ENCODE measurements at regions not wholly inside any gene's neighbourhood (a gene's known extent, or its start where the extent isn't known, plus 50 kb on each side); places are given as distances from the start of the nearest gene placed in this dataset.

DNA sequence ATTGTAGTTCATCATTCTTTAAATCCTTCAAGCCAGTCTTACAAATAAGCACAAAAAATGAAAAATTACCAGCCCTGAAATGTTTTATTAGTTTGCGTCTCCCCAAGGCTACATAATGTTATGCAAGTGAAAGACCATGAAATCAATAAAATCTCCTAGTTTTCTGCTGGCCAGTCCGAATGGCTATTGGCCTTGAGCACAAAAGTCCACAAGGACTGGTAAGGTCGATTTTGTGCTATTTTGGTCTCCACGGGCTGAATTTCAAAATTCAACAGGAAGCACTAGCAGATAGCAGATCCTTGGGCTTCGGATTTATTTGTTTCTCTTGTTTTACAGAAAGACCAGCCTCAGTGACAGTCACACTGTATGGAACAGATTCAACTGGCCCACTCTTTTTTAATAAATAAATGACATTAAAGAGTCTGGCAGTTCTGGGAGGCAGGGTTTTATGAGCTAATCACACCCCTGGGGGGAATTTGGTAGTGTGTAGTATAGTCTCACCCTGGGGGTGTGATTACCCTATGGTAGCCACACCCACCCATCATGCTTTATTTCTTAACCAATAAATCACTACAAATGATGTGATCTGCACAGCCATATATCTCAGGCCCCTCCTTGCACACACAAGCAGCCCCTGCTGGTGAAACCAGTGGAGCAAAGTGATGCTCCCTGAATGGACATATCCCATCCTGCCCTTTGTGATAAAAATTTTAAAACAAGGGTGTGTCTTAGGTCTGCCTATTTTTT is 51.1 kb upstream of the TMEM33 start:
- no peak for TF ChIP-seq POLR2A (IDR thresholded peaks at IDR 0.05; ENCODE audit: low read depth, low read length)
- DNase-seq (ENCODE audit: insufficient read length, low spot score) (no peak), FAIRE-seq (no peak)

DNA sequence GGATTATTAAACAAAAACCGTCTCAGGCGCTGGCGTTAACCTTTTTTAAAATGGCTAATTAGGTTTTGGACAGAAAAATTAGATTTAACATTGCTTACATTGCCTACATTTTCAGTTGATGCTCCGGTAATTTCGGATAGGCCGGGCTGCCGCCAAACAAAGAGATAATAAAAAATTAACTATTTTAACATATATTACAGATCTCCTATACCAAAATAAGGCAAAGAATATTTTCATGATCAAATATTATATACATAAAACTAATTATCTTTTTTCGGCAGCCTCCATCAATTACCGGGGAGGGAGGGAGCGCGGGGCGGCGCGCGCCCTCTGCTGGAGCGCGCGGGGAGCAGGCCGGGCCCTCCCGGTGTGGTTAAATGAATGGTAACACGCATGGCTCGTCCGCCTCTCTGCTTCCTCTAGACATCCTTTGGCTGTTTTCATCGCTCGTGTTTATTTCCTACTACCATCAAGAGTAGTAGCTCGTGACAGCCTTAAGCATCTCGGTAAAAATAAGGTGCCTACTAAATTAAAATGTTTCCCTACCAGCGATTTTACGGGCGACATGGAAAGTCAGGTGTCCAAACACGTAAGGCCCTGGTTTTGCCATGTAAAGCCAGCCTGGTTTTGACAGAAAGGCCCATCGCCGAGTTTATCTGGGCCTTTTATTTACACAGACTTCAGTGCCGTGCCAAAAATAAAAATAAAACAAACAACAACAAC is 52.4 kb upstream of the TMEM33 start:
- DNase-seq (ENCODE audit: insufficient read length, low spot score) = peak; percentile 65
- TF ChIP-seq POLR2A (IDR thresholded peaks at IDR 0.05; ENCODE audit: low read depth, low read length) = no peak
- FAIRE-seq = no peak

DNA sequence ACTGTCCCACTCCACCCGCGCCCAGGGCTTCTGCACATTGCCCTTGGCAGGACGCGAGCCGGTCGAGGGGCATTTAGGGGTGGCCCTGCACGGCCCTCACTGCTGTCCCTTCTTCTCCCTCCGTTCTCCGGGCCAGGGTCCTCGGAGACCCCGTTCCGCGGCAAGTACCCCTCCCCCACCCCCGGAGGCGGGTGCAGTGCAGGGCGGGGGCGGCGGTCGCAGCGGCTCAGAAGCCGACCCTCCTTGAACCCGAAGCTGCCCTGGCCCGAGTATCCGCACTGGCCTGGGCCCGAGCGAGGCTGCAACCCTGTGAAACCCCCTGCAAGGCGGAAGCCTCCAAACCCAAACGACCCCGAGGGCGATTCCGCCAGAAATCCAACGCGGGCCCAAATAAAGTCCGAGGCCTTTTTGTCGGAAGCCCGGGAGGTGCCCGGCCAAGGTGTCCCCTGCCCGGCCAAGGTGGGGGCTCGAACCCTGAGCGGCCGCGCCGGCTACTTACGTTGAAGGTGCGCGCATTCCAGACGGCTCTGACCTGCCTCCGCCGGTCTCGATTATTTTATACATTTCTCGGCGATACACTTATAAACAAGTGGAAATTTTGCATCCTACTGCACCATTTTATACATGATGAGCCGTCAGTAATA is 53.1 kb upstream of the TMEM33 start:
- FAIRE-seq (no peak), DNase-seq (ENCODE audit: insufficient read length, low spot score) (no peak)
- no peak for TF ChIP-seq POLR2A (IDR thresholded peaks at IDR 0.05; ENCODE audit: low read depth, low read length)

DNA sequence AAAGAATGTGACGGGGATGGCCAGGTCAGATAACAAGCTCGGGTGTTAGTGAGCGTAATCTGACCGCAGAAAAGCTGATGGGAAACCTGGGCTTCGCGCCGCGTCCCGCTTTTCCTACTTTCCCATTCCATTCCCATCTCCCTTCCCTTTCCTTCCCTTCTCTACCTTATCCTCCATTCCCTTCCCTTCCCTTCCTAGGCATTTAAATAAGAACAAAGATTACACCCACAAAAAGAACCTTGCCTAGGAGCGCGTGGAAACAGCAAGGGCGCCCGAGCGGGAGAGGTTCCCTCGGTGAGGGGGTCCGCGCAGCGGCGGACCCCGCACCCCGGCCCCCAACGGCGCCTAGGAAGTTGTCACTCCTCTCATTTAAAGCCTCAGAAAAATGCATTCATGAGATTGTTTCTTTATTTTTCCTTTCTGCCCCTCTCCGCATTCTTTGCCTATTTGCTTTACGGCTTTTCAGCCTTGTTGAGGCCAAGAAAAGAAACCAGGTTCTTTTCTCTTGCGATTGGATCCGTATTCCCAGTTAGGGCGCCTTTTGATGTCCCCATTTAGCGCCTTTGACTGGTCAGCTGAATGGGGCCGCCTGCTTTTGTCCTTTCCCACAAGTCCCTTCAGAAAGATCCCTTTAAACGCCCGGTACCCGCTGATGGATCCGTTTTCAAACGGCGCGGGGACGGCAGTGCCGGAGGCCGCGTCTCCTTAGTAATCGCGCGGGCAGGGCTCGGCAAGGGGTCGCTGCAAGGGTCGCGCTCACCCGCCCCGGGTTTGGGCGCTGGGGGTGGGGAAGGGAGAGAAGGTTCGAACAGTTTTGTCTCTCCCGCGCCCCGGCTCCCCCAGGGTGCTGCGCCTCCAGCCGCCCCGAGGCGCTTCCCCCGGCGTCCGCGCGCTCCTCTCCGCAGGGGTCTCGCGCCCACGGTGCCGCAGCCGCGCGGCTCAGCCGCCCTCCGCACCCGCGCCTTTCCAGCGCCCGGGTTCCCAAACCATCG is 54.1 kb upstream of the TMEM33 start:
- DNase-seq (ENCODE audit: insufficient read length, low spot score) (no peak), FAIRE-seq (no peak)
- no peak for TF ChIP-seq POLR2A (IDR thresholded peaks at IDR 0.05; ENCODE audit: low read depth, low read length)

DNA sequence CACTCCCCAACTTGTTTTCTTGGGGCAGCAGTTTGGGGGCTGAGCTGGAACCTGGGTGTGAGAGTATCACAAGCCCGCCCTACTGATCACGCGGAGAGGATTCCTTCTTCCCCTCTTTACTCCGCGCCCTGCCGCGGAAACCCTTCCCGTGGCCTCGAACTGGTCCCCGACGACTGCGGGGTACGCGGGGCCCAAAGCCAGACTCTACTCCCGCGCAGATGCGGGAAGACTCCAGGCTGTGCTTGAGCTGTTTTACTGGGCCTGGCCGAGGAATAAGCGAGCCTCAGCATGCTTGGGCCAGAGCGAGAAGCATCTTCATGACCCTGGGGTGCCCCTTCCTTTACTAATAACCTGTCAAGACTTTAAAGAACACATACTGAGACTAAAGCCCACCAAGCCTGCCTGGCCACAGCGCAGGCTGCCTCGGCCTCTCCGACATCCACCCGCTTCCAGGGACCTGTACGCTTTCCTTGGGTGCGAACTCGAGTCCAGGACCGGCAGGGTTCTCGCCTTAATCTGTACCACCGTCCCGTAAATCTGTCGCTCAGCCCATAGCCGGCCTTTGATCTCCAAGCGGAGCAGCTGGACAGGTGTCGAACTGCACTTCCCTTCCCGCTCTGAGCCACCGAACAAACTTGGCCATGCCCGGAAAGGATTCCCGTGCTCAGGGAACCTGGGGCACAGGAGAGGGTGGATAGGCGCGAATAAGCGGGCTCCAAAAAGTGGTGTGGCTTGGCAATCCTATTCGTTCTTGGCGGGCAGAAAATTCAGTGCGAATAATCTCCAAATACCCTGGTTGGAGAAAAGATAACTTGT is 55.0 kb upstream of the TMEM33 start:
- TF ChIP-seq POLR2A (IDR thresholded peaks at IDR 0.05; ENCODE audit: low read depth, low read length) = no peak
- FAIRE-seq (no peak), DNase-seq (ENCODE audit: insufficient read length, low spot score) (no peak)

DNA sequence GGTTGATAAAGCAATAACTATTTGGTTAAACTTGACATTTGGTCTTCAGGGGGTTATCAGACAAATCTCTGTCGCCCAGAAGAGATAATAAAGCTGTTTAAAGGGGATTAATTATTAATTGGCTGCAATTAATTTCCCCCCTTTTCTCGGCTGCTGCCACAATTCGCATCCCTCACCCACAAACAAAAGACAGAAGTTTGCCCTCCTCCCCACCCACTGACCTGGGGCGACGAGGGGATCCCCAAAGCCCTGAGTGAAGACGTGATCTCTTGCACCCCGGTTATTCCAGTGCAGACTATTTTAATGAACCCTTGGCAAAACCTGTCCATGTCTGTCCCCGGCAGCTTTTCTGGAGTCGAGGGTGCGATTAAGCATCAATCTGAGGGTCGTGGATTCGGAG is 55.7 kb upstream of the TMEM33 start:
- TF ChIP-seq POLR2A (IDR thresholded peaks at IDR 0.05; ENCODE audit: low read depth, low read length) = no peak
- no peak for DNase-seq (ENCODE audit: insufficient read length, low spot score)

DNA sequence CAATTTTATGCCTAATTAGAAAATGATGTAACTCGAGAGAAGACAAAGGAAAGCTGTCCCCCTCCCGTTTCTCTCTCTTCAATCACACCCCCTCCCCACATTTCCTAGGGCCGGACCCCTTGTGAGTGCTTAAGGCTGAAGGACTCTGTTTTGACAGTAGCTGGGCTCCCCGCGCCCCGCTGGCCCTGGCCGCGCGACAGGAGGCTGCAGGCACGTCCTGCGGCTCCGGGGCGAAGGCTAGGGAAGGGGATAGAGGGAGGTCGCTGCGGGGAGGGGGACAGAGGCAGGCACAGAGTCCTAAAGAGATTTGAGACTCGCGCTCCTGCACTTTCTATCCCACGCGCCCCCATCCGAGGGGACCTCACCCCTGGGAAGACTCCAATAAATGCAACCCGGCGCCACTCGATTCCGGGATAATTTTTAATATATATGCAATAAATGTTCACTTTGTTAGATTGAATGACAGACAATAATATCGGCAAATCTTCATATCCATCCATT is 56.2 kb upstream of the TMEM33 start:
- DNase-seq (ENCODE audit: insufficient read length, low spot score) (no peak), FAIRE-seq (no peak)
- no peak for TF ChIP-seq POLR2A (IDR thresholded peaks at IDR 0.05; ENCODE audit: low read depth, low read length)

More for the DNA sequence above, 55.7 kb upstream of the TMEM33 start:
- no peak for FAIRE-seq

DNA sequence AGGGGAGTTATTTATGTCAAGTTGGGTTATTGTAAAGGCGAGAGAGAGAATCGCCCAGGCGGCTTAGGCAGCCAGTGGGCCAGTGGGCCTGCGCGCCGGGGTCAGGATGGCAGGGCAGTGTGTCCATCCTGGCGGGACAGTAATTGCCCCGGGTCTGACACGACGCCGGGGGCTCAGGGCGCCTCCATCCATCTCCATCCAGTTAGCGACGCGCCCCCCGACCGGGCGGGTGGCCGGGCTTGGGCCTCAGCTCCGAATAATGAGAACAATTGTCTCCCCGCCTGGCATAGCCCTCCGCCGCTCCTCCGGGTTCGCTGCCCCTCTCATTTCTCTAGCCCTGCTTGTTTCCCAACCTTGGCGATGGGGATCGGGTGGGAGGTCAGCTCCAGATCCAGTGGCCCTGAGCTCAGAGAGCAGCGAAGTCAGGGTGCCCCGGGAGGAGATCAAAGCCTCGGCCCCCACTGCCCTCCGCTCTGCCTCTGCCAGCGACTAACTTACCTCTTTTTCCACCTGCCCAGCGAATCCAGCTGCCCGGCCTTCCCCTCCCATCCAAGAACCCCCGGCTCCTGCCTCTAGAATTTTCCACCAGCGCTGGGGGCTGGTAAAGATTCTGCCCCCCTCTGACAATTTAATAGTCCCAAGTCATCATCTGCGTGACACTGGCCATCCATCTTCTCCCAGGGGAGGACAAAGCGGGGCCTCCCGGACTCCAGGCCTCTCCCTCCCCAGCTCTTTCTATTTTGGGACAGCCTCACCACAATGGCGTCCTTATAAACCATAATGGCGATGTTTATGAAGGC is 56.9 kb upstream of the TMEM33 start:
- FAIRE-seq (no peak), DNase-seq (ENCODE audit: insufficient read length, low spot score) (no peak)

DNA sequence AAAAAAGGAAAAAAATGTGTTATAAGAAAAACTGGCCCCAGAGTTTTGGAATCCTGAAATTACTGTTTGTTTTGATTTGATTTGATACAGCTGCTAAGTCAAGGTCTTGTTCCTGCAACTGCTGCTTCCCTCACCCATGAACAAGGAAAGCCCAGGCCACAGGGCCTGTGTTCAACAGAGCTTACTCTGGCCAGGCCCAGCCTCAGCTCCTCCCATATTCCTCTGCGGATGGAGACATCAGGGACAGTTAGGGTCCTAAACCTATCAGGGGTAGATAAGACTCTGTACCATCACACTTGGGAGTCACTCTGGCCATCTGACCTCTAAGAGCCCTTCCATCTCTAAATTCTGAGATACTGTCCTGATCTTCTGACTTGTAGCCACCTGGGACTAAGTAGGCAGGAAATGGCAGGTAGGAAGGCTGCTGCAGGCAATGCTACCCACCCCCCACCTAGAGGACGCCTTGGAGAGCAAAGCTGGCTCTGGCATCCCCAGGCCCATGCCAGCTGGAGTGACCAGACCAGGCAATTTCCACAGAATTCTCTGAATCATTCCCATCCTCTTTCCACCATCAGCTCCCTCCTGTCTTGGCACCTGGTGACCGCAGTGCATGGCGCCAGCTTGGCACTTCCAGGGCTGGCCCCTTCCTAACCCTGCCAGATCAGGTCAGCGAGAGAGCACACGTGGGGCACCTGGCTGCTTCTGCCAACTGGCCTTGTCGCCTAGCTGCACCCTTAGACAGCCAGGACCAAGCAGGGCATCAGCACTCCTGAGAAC is 58.0 kb upstream of the TMEM33 start:
- DNase-seq (ENCODE audit: insufficient read length, low spot score) (no peak), FAIRE-seq (no peak)
- no peak for TF ChIP-seq POLR2A (IDR thresholded peaks at IDR 0.05; ENCODE audit: low read depth, low read length)

More for the DNA sequence above, 56.9 kb upstream of the TMEM33 start:
- no peak for TF ChIP-seq POLR2A (IDR thresholded peaks at IDR 0.05; ENCODE audit: low read depth, low read length)

DNA sequence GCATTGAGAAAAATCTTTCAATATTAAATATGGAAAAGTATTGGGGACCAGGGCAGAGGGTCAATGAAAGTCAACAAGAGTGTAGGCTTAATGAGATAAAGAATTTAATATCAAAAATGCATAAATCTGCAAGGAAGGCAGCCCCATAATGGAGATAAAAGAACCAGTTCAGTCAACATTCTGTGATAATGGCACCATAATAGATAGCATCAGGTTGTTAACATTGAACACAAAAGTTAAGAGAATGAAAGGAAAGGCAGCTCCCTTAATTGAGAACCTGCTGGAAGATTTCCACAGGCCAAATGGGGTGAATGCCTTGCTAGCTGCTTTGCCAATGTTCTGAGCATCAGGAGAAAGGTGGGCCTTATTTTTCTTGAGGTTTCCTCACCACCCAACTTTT is 60.4 kb upstream of the TMEM33 start:
- FAIRE-seq = no peak
- no peak for TF ChIP-seq POLR2A (IDR thresholded peaks at IDR 0.05; ENCODE audit: low read depth, low read length)

DNA sequence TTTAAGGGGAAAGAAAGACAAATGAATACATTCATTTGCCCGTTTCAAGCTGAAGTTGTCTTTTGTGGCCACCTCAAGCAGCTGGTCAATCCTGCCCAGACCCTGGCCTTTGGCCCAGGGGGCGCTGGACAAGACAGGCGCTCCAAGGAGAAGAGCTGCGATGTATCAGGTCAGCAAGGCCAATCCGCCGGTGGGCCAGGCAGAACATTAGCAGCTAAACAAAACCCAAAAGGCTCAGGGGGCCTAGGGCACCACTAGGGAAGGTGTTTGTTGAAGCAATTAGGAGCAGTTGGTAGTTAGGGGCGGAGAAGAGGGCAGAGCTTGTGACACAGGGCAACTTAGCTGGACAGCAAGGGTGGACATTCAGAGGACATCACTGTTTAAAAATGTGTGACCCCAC is 60.8 kb upstream of the TMEM33 start:
- DNase-seq (ENCODE audit: insufficient read length, low spot score) = no peak
- no peak for FAIRE-seq

More for the DNA sequence above, 60.4 kb upstream of the TMEM33 start:
- DNase-seq (ENCODE audit: insufficient read length, low spot score) = no peak

More for the DNA sequence above, 60.8 kb upstream of the TMEM33 start:
- no peak for TF ChIP-seq POLR2A (IDR thresholded peaks at IDR 0.05; ENCODE audit: low read depth, low read length)

All from H54 (cell line).